ENCODE measurements at regions not wholly inside any gene's neighbourhood (a gene's known extent, or its start where the extent isn't known, plus 50 kb on each side); places are given as distances from the start of the nearest gene placed in this dataset.

DNA sequence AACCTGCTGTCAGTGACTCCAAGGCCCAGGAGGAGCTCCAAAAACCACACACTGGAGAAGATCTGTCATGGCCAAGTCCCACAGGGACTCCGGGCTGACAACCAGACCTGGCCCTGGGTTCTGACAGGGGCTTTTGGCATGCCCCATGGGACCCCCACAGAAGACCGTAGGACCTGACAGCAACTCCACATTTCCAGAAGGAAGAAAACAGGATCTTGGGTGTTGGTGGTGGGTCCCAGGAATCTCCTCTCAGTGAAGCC lies 275.9 kb upstream of the HS6ST1 start:
- TF ChIP-seq, protein P1, sequence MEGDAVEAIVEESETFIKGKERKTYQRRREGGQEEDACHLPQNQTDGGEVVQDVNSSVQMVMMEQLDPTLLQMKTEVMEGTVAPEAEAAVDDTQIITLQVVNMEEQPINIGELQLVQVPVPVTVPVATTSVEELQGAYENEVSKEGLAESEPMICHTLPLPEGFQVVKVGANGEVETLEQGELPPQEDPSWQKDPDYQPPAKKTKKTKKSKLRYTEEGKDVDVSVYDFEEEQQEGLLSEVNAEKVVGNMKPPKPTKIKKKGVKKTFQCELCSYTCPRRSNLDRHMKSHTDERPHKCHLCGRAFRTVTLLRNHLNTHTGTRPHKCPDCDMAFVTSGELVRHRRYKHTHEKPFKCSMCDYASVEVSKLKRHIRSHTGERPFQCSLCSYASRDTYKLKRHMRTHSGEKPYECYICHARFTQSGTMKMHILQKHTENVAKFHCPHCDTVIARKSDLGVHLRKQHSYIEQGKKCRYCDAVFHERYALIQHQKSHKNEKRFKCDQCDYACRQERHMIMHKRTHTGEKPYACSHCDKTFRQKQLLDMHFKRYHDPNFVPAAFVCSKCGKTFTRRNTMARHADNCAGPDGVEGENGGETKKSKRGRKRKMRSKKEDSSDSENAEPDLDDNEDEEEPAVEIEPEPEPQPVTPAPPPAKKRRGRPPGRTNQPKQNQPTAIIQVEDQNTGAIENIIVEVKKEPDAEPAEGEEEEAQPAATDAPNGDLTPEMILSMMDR (IDR thresholded peaks at IDR 0.05), result no peak
- TF ChIP-seq EP300 (IDR thresholded peaks at IDR 0.05) (no peak), POLR2AphosphoS5 (IDR thresholded peaks at IDR 0.05) (no peak), POLR2A (IDR thresholded peaks at IDR 0.05) (no peak)

Measured in gastroesophageal sphincter (tissue), 3 donors.